HL-60/S4 treated with retinoic acid at 250 ng/mL for 4 days and 3 days (cell line): ENCODE measurements at regions not wholly inside any gene's neighbourhood (a gene's known extent, or its start where the extent isn't known, plus 50 kb on each side); places are given as distances from the start of the nearest gene placed in this dataset.

ENCODE experiments used
- in situ Hi-C: fragments of 300-500 bp; cut with MboI; formaldehyde crosslinking; loops from 2 replicates; pipeline ENCODE4 v1.7.0; 2022; ENCODE audit warnings: low sequenced_read_pairs

- in situ Hi-C loops: loop anchor here (25.0 kb wide), 1 partner anchor 995 kb away; the partner anchor contains the start of gene HOXD8
Measured at GRCh38 chr2:177131858-177132257, 80.7 kb upstream of the HNRNPA3 start.

- in situ Hi-C loops: loop anchor here (25.0 kb wide), 1 partner anchor 1002 kb away; the partner anchor contains the start of gene HOXD8
Measured at GRCh38 chr2:177138823-177139222, 73.8 kb upstream of the HNRNPA3 start.

GRCh38 chr2:177141866-177142265 is 70.7 kb upstream of the HNRNPA3 start:
- in situ Hi-C loops: loop anchor here (25.0 kb wide), 1 partner anchor 1005 kb away; the partner anchor contains the start of gene HOXD8

- in situ Hi-C loops: loop anchor here (25.0 kb wide), 1 partner anchor 1006 kb away; the partner anchor contains the start of gene HOXD8
Measured at GRCh38 chr2:177143444-177143843, 69.2 kb upstream of the HNRNPA3 start.

- in situ Hi-C loops: loop anchor here (25.0 kb wide), 1 partner anchor 1010 kb away; the partner anchor contains the start of gene HOXD8
Measured at GRCh38 chr2:177147093-177147694, 65.4 kb upstream of the HNRNPA3 start.

- in situ Hi-C loops: loop anchor here (25.0 kb wide), 1 partner anchor 1011 kb away; the partner anchor contains the start of gene HOXD8
Measured at GRCh38 chr2:177147834-177148445, 64.7 kb upstream of the HNRNPA3 start.

- in situ Hi-C loops: loop anchor here (25.0 kb wide), 1 partner anchor 1011 kb away; the partner anchor contains the start of gene HOXD8
Measured at GRCh38 chr2:177148477-177149154, 64.0 kb upstream of the HNRNPA3 start.

- in situ Hi-C loops: loop anchor here (25.0 kb wide), 1 partner anchor 1012 kb away; the partner anchor contains the start of gene HOXD8
Measured at GRCh38 chr2:177149155-177149503, 63.5 kb upstream of the HNRNPA3 start.

GRCh38 chr2:177153805-177154204 is 58.8 kb upstream of the HNRNPA3 start:
- in situ Hi-C loops: no loop called here

GRCh38 chr2:177154809-177155208 is 57.8 kb upstream of the HNRNPA3 start:
- in situ Hi-C loops: no loop called here

GRCh38 chr2:177155631-177156030 is 57.0 kb upstream of the HNRNPA3 start:
- in situ Hi-C loops: no loop called here

GRCh38 chr2:177161741-177162460 is 50.7 kb upstream of the HNRNPA3 start:
- in situ Hi-C loops: loop anchor here (10.0 kb wide), 1 partner anchor 173 kb away; no protein-coding TSS in a partner anchor
